Mesenchymal stem cell (in vitro differentiated cells and primary cell): ENCODE measurements at regions not wholly inside any gene's neighbourhood (a gene's known extent, or its start where the extent isn't known, plus 50 kb on each side); places are given as distances from the start of the nearest gene placed in this dataset.

Source experiments
- DNase-seq: peaks from one replicate; pipeline ENCODE4 v3.0.0-alpha.2; 2013
- H2AFZ ChIP-seq: one replicate; pipeline ENCODE4 v1.6.1; 2013; ENCODE audit warnings: low read depth, mild to moderate bottlenecking, control low read depth, inconsistent platforms, low read length, moderate library complexity
- H2AK5ac ChIP-seq: 2 replicates; pipeline ENCODE4 v1.6.1; 2013; ENCODE audit warnings: low read length, moderate library complexity, mild to moderate bottlenecking, inconsistent platforms; ENCODE audit not compliant: severe bottlenecking
- H2BK120ac ChIP-seq: one replicate; pipeline ENCODE4 v1.6.1; 2013; ENCODE audit warnings: low read depth, mild to moderate bottlenecking, inconsistent platforms, low read length, moderate library complexity
- H2BK12ac ChIP-seq, 2 experiments: one replicate each; pipeline ENCODE4 v1.6.1; 2013; ENCODE audit warnings: inconsistent platforms in 2 of 2, low read length in 2 of 2, mild to moderate bottlenecking in 2 of 2, moderate library complexity in 2 of 2, control low read depth in 1 of 2
- H2BK15ac ChIP-seq: one replicate; pipeline ENCODE4 v1.6.1; 2013; ENCODE audit warnings: mild to moderate bottlenecking, low read depth, inconsistent platforms; ENCODE audit not compliant: poor library complexity, severe bottlenecking
- H2BK5ac ChIP-seq: 2 replicates; pipeline ENCODE4 v1.6.1; 2013; ENCODE audit warnings: low read depth, mild to moderate bottlenecking, low read length, control low read depth, inconsistent platforms; ENCODE audit not compliant: poor library complexity, severe bottlenecking
- H3K14ac ChIP-seq, 2 experiments: one replicate each; pipeline ENCODE4 v1.6.1; 2013; ENCODE audit warnings: inconsistent platforms in 2 of 2, low read length in 2 of 2, control low read depth in 1 of 2, mild to moderate bottlenecking in 1 of 2, moderate library complexity in 1 of 2
- H3K18ac ChIP-seq, 2 experiments: one replicate each; pipeline ENCODE4 v1.6.1; 2013; ENCODE audit warnings: inconsistent platforms in 2 of 2, low read length in 2 of 2, control low read depth in 1 of 2, low read depth in 1 of 2, mild to moderate bottlenecking in 1 of 2
- H3K23ac ChIP-seq, 2 experiments: one replicate each; pipeline ENCODE4 v1.6.1; 2013; ENCODE audit warnings: inconsistent platforms in 2 of 2, low read length in 2 of 2, mild to moderate bottlenecking in 2 of 2, moderate library complexity in 2 of 2, control low read depth in 1 of 2
- H3K27ac ChIP-seq: 2 replicates; pipeline ENCODE4 v1.5.1; 2013; ENCODE audit warnings: mild to moderate bottlenecking, moderate library complexity, low read length, control low read depth, inconsistent platforms; ENCODE audit not compliant: poor library complexity, severe bottlenecking
- H3K27me3 ChIP-seq, 2 experiments: 2 replicates each; pipeline versions ENCODE4 v1.6.1 to v1.7.0; 2013; ENCODE audit warnings: low read length in 2 of 2, mild to moderate bottlenecking in 2 of 2, moderate library complexity in 2 of 2, control low read depth in 1 of 2, inconsistent platforms in 1 of 2; ENCODE audit not compliant: control insufficient read depth in 1 of 2, insufficient read depth in 1 of 2
- H3K36me3 ChIP-seq, 2 experiments: 2 replicates each; pipeline versions ENCODE4 v1.6.1 to v1.7.0; 2013; ENCODE audit warnings: low read length in 2 of 2, control low read depth in 1 of 2, inconsistent platforms in 1 of 2, low read depth in 1 of 2, mild to moderate bottlenecking in 1 of 2; ENCODE audit not compliant: insufficient read depth in 2 of 2, control insufficient read depth in 1 of 2
- H3K4ac ChIP-seq, 2 experiments: one replicate each; pipeline ENCODE4 v1.6.1; 2013; ENCODE audit warnings: inconsistent platforms in 2 of 2, low read length in 2 of 2, mild to moderate bottlenecking in 2 of 2, moderate library complexity in 2 of 2, control low read depth in 1 of 2, low read depth in 1 of 2
- H3K4me1 ChIP-seq: 2 replicates; pipeline ENCODE4 v1.6.1; 2013; ENCODE audit warnings: low read depth, low read length, control low read depth; ENCODE audit not compliant: control insufficient read depth, insufficient read depth
- H3K4me2 ChIP-seq: 2 replicates; pipeline ENCODE4 v1.6.1; 2013; ENCODE audit warnings: low read length, mild to moderate bottlenecking, inconsistent platforms; ENCODE audit not compliant: poor library complexity, severe bottlenecking
- H3K4me3 ChIP-seq, 2 experiments: 2 replicates each; pipeline versions ENCODE4 v1.5.1 to v1.7.0; 2013; ENCODE audit warnings: low read length in 2 of 2, mild to moderate bottlenecking in 2 of 2, control low read depth in 1 of 2, low read depth in 1 of 2; ENCODE audit not compliant: insufficient read depth in 1 of 2
- H3K79me1 ChIP-seq: replicated peaks from 2 replicates; pipeline ENCODE4 v1.6.1; 2013; ENCODE audit warnings: mild to moderate bottlenecking, control low read depth, low read length, inconsistent platforms; ENCODE audit not compliant: poor library complexity, severe bottlenecking
- H3K9ac ChIP-seq: 2 replicates; pipeline ENCODE4 v1.7.0; 2013; ENCODE audit warnings: mild to moderate bottlenecking, low read length, moderate library complexity
- H3K9me3 ChIP-seq: 2 replicates; pipeline ENCODE4 v1.7.0; 2013; ENCODE audit warnings: mild to moderate bottlenecking, low read length; ENCODE audit not compliant: control insufficient read depth
- H4K8ac ChIP-seq: one replicate; pipeline ENCODE4 v1.6.1; 2013; ENCODE audit warnings: inconsistent platforms, mild to moderate bottlenecking, low read length, moderate library complexity
- H4K91ac ChIP-seq: one replicate; pipeline ENCODE4 v1.6.1; 2013; ENCODE audit warnings: mild to moderate bottlenecking, low read length, inconsistent platforms
- WGBS: methylation state at CpG from one replicate; pipeline ENCODE4 v1.1.7; 2013; ENCODE audit warnings: mixed read lengths; 5-methylcytosine and 5-hydroxymethylcytosine counted together

- H3K23ac ChIP-seq = no peak overlapping the region
- H3K4me1 ChIP-seq = peaks cover 2% of the 10 kb centered on the region
- H2BK15ac ChIP-seq = no peak overlapping the region
- H2BK12ac ChIP-seq = no peak overlapping the region
- H4K8ac ChIP-seq = no peak overlapping the region
- no peaks in the 10 kb centered on the region for H3K36me3 ChIP-seq
- no peak overlapping the region for H3K27ac ChIP-seq
- no peaks in the 10 kb centered on the region for H3K27me3 ChIP-seq
- H3K4me3 ChIP-seq = no peak overlapping the region
- DNase-seq = no peak
- no peak overlapping the region for H3K14ac ChIP-seq
- no peak overlapping the region for H2AK5ac ChIP-seq
- no peak overlapping the region for H3K9ac ChIP-seq
- H3K79me1 ChIP-seq = no peaks in the 10 kb centered on the region
- H2BK5ac ChIP-seq = no peak overlapping the region
- no peak overlapping the region for H3K4me2 ChIP-seq
- H3K4ac ChIP-seq = no peak overlapping the region
- H4K91ac ChIP-seq = no peak overlapping the region
- WGBS = 43% methylated on average over 1 of the region's 2 CpGs
- no peak overlapping the region for H2AFZ ChIP-seq
- no peak overlapping the region for H3K18ac ChIP-seq
- no peaks in the 10 kb centered on the region for H3K9me3 ChIP-seq
- H2BK120ac ChIP-seq = no peak overlapping the region
These were observed 325.0 kb upstream of the UBE2E3 start for GRCh38 chr2:180655393-180655792.

GRCh38 chr2:180653481-180653880 lies 326.9 kb upstream of the UBE2E3 start:
- no peaks in the 10 kb centered on the region for H3K27me3 ChIP-seq
- H4K8ac ChIP-seq = no peak overlapping the region
- H2BK120ac ChIP-seq = no peak overlapping the region
- no peak overlapping the region for H3K4me2 ChIP-seq
- no peak overlapping the region for H3K4ac ChIP-seq
- no peak overlapping the region for H3K9ac ChIP-seq
- H2BK5ac ChIP-seq = no peak overlapping the region
- no peak overlapping the region for H3K27ac ChIP-seq
- no peak overlapping the region for H2BK12ac ChIP-seq
- H3K79me1 ChIP-seq = no peaks in the 10 kb centered on the region
- no peak overlapping the region for H3K4me3 ChIP-seq
- H2BK15ac ChIP-seq = no peak overlapping the region
- no peak overlapping the region for H3K14ac ChIP-seq
- DNase-seq = no peak
- no peaks in the 10 kb centered on the region for H3K9me3 ChIP-seq
- H4K91ac ChIP-seq = no peak overlapping the region
- H3K18ac ChIP-seq = no peak overlapping the region
- no peaks in the 10 kb centered on the region for H3K36me3 ChIP-seq
- H2AK5ac ChIP-seq = no peak overlapping the region
- no peak overlapping the region for H2AFZ ChIP-seq
- peaks cover 2% of the 10 kb centered on the region for H3K4me1 ChIP-seq
- H3K23ac ChIP-seq = no peak overlapping the region

GRCh38 chr2:180652794-180653193 lies 327.6 kb upstream of the UBE2E3 start:
- Histone ChIP-seq H2BK15ac (no peak overlapping the region), H3K14ac (no peak overlapping the region), H3K9me3 (no peaks in the 10 kb centered on the region), H3K27ac (no peak overlapping the region), H3K27me3 (no peaks in the 10 kb centered on the region), H3K79me1 (no peaks in the 10 kb centered on the region), H2BK12ac (no peak overlapping the region), H3K18ac (no peak overlapping the region), H2AK5ac (no peak overlapping the region), H3K4me2 (no peak overlapping the region), H3K9ac (no peak overlapping the region), H3K4me1 (peaks cover 2% of the 10 kb centered on the region), H2AFZ (no peak overlapping the region), H2BK120ac (no peak overlapping the region), H3K4me3 (no peak overlapping the region), H3K23ac (no peak overlapping the region), H3K36me3 (no peaks in the 10 kb centered on the region), H4K91ac (no peak overlapping the region), H2BK5ac (no peak overlapping the region), H4K8ac (no peak overlapping the region), H3K4ac (no peak overlapping the region)
- no peak for DNase-seq

- Histone ChIP-seq H3K4ac (no peak overlapping the region), H4K91ac (no peak overlapping the region), H3K27ac (no peak overlapping the region), H3K14ac (no peak overlapping the region), H3K4me3 (no peak overlapping the region), H3K23ac (no peak overlapping the region), H2BK5ac (no peak overlapping the region), H2BK120ac (no peak overlapping the region), H2AFZ (no peak overlapping the region), H3K9ac (no peak overlapping the region), H3K4me2 (no peak overlapping the region), H2BK15ac (no peak overlapping the region), H3K79me1 (no peaks in the 10 kb centered on the region), H2AK5ac (no peak overlapping the region), H4K8ac (no peak overlapping the region), H3K4me1 (peaks cover 2% of the 10 kb centered on the region), H3K27me3 (no peaks in the 10 kb centered on the region), H3K36me3 (no peaks in the 10 kb centered on the region), H3K18ac (no peak overlapping the region), H3K9me3 (no peaks in the 10 kb centered on the region), H2BK12ac (no peak overlapping the region)
- 98% methylated on average over 4 of the region's 8 CpGs for WGBS
- no peak for DNase-seq
These were observed 328.8 kb upstream of the UBE2E3 start for GRCh38 chr2:180651596-180651995.
